Endothelial cell of umbilical vein (primary cell): ENCODE measurements at regions not wholly inside any gene's neighbourhood (a gene's known extent, or its start where the extent isn't known, plus 50 kb on each side); places are given as distances from the start of the nearest gene placed in this dataset.

Experiments
- CTCF ChIP-seq, 2 donors: IDR thresholded peaks; 1 replicate in 1 of 2; 2 replicates in 1 of 2; pipeline ENCODE4 v1.5.1; 2011; ENCODE audit warnings: low read length in 2 of 2, mild to moderate bottlenecking in 2 of 2, moderate library complexity in 2 of 2, control low read depth in 1 of 2, inconsistent platforms in 1 of 2, low read depth in 1 of 2; ENCODE audit not compliant: insufficient read depth in 1 of 2; ENCODE audit errors: extremely low read depth in 1 of 2
- EZH2 ChIP-seq: IDR thresholded peaks from 2 replicates; pipeline ENCODE4 v1.6.1; 2012; ENCODE audit warnings: borderline replicate concordance, low read depth, mild to moderate bottlenecking, moderate library complexity, low read length, inconsistent platforms; ENCODE audit not compliant: severe bottlenecking
- GATA2 ChIP-seq: IDR thresholded peaks from 2 replicates; pipeline ENCODE4 v1.7.0; 2011; ENCODE audit warnings: low read depth, mild to moderate bottlenecking, moderate library complexity, mixed read lengths, low read length; ENCODE audit not compliant: insufficient read length, insufficient read depth
- MYC ChIP-seq: IDR thresholded peaks from one replicate; pipeline ENCODE4 v1.6.1; 2011; ENCODE audit warnings: mild to moderate bottlenecking, low read depth, low read length
- POLR2A ChIP-seq: IDR thresholded peaks from 2 replicates; pipeline ENCODE4 v1.6.1; 2012; ENCODE audit warnings: low read depth, mild to moderate bottlenecking, control low read depth, low read length
- POLR2AphosphoS5 ChIP-seq: IDR thresholded peaks from 2 replicates; pipeline ENCODE4 v1.6.1; 2012; ENCODE audit warnings: low read depth, mild to moderate bottlenecking, control low read depth, low read length, moderate library complexity; ENCODE audit not compliant: insufficient read depth

DNA sequence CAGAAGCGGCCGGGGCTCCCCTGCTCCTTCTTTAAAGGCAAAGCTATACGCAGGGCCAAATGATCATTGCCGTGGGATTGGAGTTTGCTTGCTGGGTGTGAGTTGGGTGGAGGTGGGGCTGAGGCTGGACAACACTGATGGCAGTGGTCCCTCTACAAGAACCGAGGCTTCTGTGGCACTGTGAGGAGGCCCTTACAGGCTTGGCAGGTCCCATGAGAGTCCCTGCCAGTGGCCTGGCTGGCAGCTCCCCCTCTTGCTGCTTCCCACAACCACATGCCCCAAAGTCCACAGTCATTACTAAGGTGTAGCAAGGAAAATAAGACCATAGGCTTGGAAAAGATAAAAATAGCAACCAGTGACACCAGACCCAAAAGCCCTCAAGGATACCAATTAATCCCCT is 98.4 kb downstream of the ANKRD10 start:
- TF ChIP-seq POLR2A (no peak), GATA2 (no peak), POLR2AphosphoS5 (no peak), CTCF (IDR thresholded peaks at IDR 0.05; ENCODE audit: extremely low read depth in 1 of 2, insufficient read depth in 1 of 2, low read depth in 1 of 2, low read length in 2 of 2) (no peak), MYC (no peak), EZH2 (no peak)
